ENCODE measurements at regions not wholly inside any gene's neighbourhood (a gene's known extent, or its start where the extent isn't known, plus 50 kb on each side); places are given as distances from the start of the nearest gene placed in this dataset.

GRCh38 chrX:51954592-51954991, 61.2 kb downstream of the MAGED1 start:
- H3K9ac ChIP-seq = no peak overlapping the region
- H3K27me3 ChIP-seq = peaks cover 69 to 95% (median 92%) of the 10 kb centered on the region in 11 experiments
- H3K9me3 ChIP-seq (replicated peaks in 1 of 11) = peaks cover 8 to 36% (median 16%) of the 10 kb centered on the region in 11 experiments; a peak in 18 of 22 replicates
- TF ChIP-seq Cebpa-rat (IDR thresholded peaks at IDR 0.05) = no peak
- no peaks in the 10 kb centered on the region for H3K4me1 ChIP-seq
- no peak overlapping the region for H3K4me3 ChIP-seq
- H4K20me1 ChIP-seq = no peaks in the 10 kb centered on the region
- H3K4me2 ChIP-seq = no peak overlapping the region
- no peaks in the 10 kb centered on the region for H3K36me3 ChIP-seq
- no peak overlapping the region for H3K27ac ChIP-seq

DNA sequence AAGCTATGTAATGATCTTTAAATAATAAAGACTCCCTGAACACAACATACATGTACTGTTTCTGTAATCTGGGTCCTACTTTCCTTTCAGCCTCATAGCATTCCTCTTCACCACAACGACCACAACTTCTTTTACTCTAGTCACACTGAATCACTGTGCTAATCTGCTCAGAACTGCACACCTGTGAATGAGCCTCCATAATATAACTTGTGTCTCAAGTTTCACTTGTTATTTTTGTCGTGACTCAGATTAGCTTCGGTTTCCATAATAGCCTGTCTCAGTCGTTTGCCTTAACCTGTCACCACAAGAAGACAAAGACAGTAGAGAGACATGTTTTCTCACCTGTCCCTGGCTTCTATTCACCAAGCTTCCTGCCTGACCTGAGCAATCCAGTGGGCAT, 61.8 kb downstream of the MAGED1 start:
- TF ChIP-seq Cebpa-rat (IDR thresholded peaks at IDR 0.05) = no peak
- Histone ChIP-seq H3K4me3 (no peak overlapping the region), H3K4me2 (no peak overlapping the region), H3K27ac (no peak overlapping the region), H3K9ac (no peak overlapping the region), H3K27me3 (peaks cover 67 to 89% (median 87%) of the 10 kb centered on the region in 11 experiments), H4K20me1 (no peaks in the 10 kb centered on the region), H3K36me3 (no peaks in the 10 kb centered on the region), H3K4me1 (no peaks in the 10 kb centered on the region), H3K9me3 (replicated peaks in 1 of 11) (peaks cover 8 to 36% (median 16%) of the 10 kb centered on the region in 11 experiments; a peak in 18 of 22 replicates)

DNA sequence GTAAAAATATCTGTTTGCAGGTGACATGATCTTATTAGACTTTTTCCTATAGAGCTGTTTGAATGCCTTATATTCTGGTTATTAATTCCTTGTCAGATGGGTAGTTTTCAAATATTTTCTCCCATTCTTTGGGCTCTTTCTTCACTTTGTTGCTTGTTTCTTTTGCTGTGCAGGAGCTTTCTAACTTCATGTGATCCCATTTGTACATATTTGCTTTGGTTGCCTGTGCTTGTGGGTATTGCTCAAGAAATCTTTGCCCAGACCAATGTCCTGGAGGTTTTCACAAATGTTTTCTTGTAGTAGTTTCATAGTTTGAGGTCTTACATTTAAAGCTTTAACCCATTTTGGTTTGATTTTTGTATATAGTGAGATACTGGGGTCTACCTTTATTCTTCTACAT, 63.0 kb downstream of the MAGED1 start:
- peaks cover 8 to 36% (median 16%) of the 10 kb centered on the region in 11 experiments; a peak in 18 of 22 replicates for H3K9me3 ChIP-seq (replicated peaks in 1 of 11)
- H3K27ac ChIP-seq = no peak overlapping the region
- H3K27me3 ChIP-seq = peaks cover 56 to 77% (median 75%) of the 10 kb centered on the region in 11 experiments
- no peak overlapping the region for H3K4me3 ChIP-seq
- no peaks in the 10 kb centered on the region for H4K20me1 ChIP-seq
- H3K4me2 ChIP-seq = no peak overlapping the region
- H3K9ac ChIP-seq = no peak overlapping the region
- no peaks in the 10 kb centered on the region for H3K4me1 ChIP-seq
- no peaks in the 10 kb centered on the region for H3K36me3 ChIP-seq
- no peak for TF ChIP-seq Cebpa-rat (IDR thresholded peaks at IDR 0.05)

- TF ChIP-seq Cebpa-rat (IDR thresholded peaks at IDR 0.05) = no peak
- H3K9ac ChIP-seq = no peak overlapping the region
- peaks cover 0 to 8% (median 0%) of the 10 kb centered on the region in 11 experiments; a peak in 2 of 22 replicates for H3K9me3 ChIP-seq (replicated peaks in 1 of 11)
- no peaks in the 10 kb centered on the region for H4K20me1 ChIP-seq
- no peak overlapping the region for H3K27ac ChIP-seq
- no peak overlapping the region for H3K4me3 ChIP-seq
- H3K4me2 ChIP-seq = no peak overlapping the region
- no peaks in the 10 kb centered on the region for H3K36me3 ChIP-seq
- no peaks in the 10 kb centered on the region for H3K4me1 ChIP-seq
- peaks cover 88 to 99% (median 94%) of the 10 kb centered on the region in 11 experiments for H3K27me3 ChIP-seq
Observed at GRCh38 chrX:51975360-51975759, 81.9 kb downstream of the MAGED1 start.

- H3K4me3 ChIP-seq = no peak overlapping the region
- H3K4me2 ChIP-seq = no peak overlapping the region
- H3K4me1 ChIP-seq = no peaks in the 10 kb centered on the region
- H4K20me1 ChIP-seq = no peaks in the 10 kb centered on the region
- no peaks in the 10 kb centered on the region for H3K36me3 ChIP-seq
- H3K9me3 ChIP-seq (replicated peaks in 1 of 11) = peaks cover 0 to 8% (median 0%) of the 10 kb centered on the region in 11 experiments; a peak in 2 of 22 replicates
- TF ChIP-seq Cebpa-rat (IDR thresholded peaks at IDR 0.05) = no peak
- no peak overlapping the region for H3K27ac ChIP-seq
- H3K27me3 ChIP-seq = peaks cover 87 to 99% (median 94%) of the 10 kb centered on the region in 11 experiments
- H3K9ac ChIP-seq = no peak overlapping the region
Observed at GRCh38 chrX:51975811-51976210, 82.4 kb downstream of the MAGED1 start.

GRCh38 chrX:51976503-51976902, 83.1 kb downstream of the MAGED1 start:
- Histone ChIP-seq H3K27ac (no peak overlapping the region), H3K4me2 (no peak overlapping the region), H3K27me3 (peaks cover 87 to 99% (median 93%) of the 10 kb centered on the region in 11 experiments), H3K9ac (no peak overlapping the region), H4K20me1 (no peaks in the 10 kb centered on the region), H3K36me3 (no peaks in the 10 kb centered on the region), H3K4me3 (no peak overlapping the region), H3K4me1 (no peaks in the 10 kb centered on the region), H3K9me3 (replicated peaks in 1 of 11) (peaks cover 0 to 8% (median 0%) of the 10 kb centered on the region in 11 experiments; a peak in 2 of 22 replicates)
- TF ChIP-seq Cebpa-rat (IDR thresholded peaks at IDR 0.05) = no peak
